CD4-positive, alpha-beta memory T cell (primary cell): ENCODE measurements at regions not wholly inside any gene's neighbourhood (a gene's known extent, or its start where the extent isn't known, plus 50 kb on each side); places are given as distances from the start of the nearest gene placed in this dataset.
A peak's percentile ranks its signal among the peaks of the same experiment; 100 is the strongest.

Experiments used
- CTCF ChIA-PET: fragments of 350-600 bp; sonication (Branson Sonifier 250); formaldehyde crosslinking; loops from one replicate; lab custom pipeline; 2021; ENCODE audit warnings: inconsistent platforms; ENCODE audit not compliant: partially characterized antibody; lab: Charles Lee
- POLR2A ChIA-PET: fragments of 350-600 bp; sonication (Branson Sonifier 250); formaldehyde crosslinking; loops from one replicate; lab custom pipeline; 2021; ENCODE audit not compliant: partially characterized antibody; lab: Charles Lee
- DNase-seq, 5 donors: peaks; one replicate each; pipeline versions ENCODE4 v3.0.0 to v3.0.0-alpha.2; 2020 to 2022; ENCODE audit warnings: mixed read lengths in 1 of 5
- H3K27ac ChIP-seq: one replicate; pipeline ENCODE4 v1.7.0; 2013; ENCODE audit warnings: low read depth, low read length
- H3K27me3 ChIP-seq: 2 replicates; pipeline ENCODE4 v1.7.0; 2013; ENCODE audit warnings: mild to moderate bottlenecking, low read length, moderate library complexity; ENCODE audit not compliant: insufficient read depth
- H3K36me3 ChIP-seq: 2 replicates; pipeline ENCODE4 v1.7.0; 2013; ENCODE audit warnings: mild to moderate bottlenecking, low read length, moderate library complexity; ENCODE audit not compliant: insufficient read depth
- H3K4me1 ChIP-seq: 2 replicates; pipeline ENCODE4 v1.7.0; 2013; ENCODE audit warnings: mild to moderate bottlenecking, low read length, moderate library complexity; ENCODE audit not compliant: insufficient read depth
- H3K4me3 ChIP-seq, 2 donors: one replicate each; pipeline ENCODE4 v1.7.0; 2013; ENCODE audit warnings: low read length in 2 of 2, mild to moderate bottlenecking in 1 of 2
- H3K9me3 ChIP-seq, 2 donors: one replicate each; pipeline ENCODE4 v1.7.0; 2013; ENCODE audit warnings: low read length in 2 of 2, control low read depth in 1 of 2; ENCODE audit not compliant: control insufficient read depth in 1 of 2
- H3K27ac Mint-ChIP-seq, 7 donors: one replicate each; pipeline ENCODE4 v1.8.0; 2020 to 2021; ENCODE audit warnings: mixed read lengths in 7 of 7, mild to moderate bottlenecking in 6 of 7, inconsistent platforms in 3 of 7, moderate library complexity in 3 of 7
- H3K27me3 Mint-ChIP-seq, 2 donors: one replicate each; pipeline ENCODE4 v1.8.0; 2020 to 2021; ENCODE audit warnings: mixed read lengths in 2 of 2
- H3K36me3 Mint-ChIP-seq, 2 donors: one replicate each; pipeline ENCODE4 v1.8.0; 2020 to 2021; ENCODE audit warnings: mixed read lengths in 2 of 2, inconsistent platforms in 1 of 2, mild to moderate bottlenecking in 1 of 2
- H3K4me1 Mint-ChIP-seq, 4 donors: one replicate each; pipeline ENCODE4 v1.8.0; 2020 to 2021; ENCODE audit warnings: mixed read lengths in 4 of 4, mild to moderate bottlenecking in 1 of 4
- H3K4me3 Mint-ChIP-seq, 8 donors: one replicate each; pipeline ENCODE4 v1.8.0; 2020 to 2021; ENCODE audit warnings: mixed read lengths in 8 of 8, mild to moderate bottlenecking in 7 of 8, moderate library complexity in 6 of 8, inconsistent platforms in 3 of 8
- H3K9me3 Mint-ChIP-seq, 8 donors: one replicate each; pipeline ENCODE4 v1.8.0; 2020 to 2021; ENCODE audit warnings: mixed read lengths in 8 of 8, mild to moderate bottlenecking in 5 of 8, inconsistent platforms in 3 of 8, moderate library complexity in 1 of 8
- intact Hi-C: fragments of 100-400 bp; cut with micrococcal nuclease; formaldehyde crosslinking; loops from one replicate; pipeline ENCODE4 v1.15.1; 2023

GRCh38 chr13:39943711-39944110 lies 288.2 kb downstream of the COG6 start:
- CTCF ChIA-PET = interaction anchor here (0.9 to 8.7 kb wide), 21 partner anchors 10 to 833 kb away, joined by 3 to 124 read pairs (median 7); no protein-coding TSS in a partner anchor
- no peaks in the 10 kb centered on the region for H3K4me1 ChIP-seq
- intact Hi-C loops = loop anchor here (5.0 kb wide), 3 partner anchors 244 to 724 kb away; partner anchors contain the start of gene FOXO1

GRCh38 chr13:39945226-39945625 lies 289.8 kb downstream of the COG6 start:
- Mint-ChIP-seq H3K27ac (no peak overlapping the region), H3K9me3 (no peaks in the 10 kb centered on the region), H3K4me3 (no peak overlapping the region), H3K36me3 (no peaks in the 10 kb centered on the region), H3K4me1 (peaks cover 3 to 13% (median 6%) of the 10 kb centered on the region in 4 donors), H3K27me3 (peaks cover 0 to 1% of the 10 kb centered on the region in 2 donors)
- intact Hi-C loops = no loop called here
- Histone ChIP-seq H3K36me3 (no peaks in the 10 kb centered on the region), H3K9me3 (no peaks in the 10 kb centered on the region), H3K27me3 (no peaks in the 10 kb centered on the region), H3K4me1 (no peaks in the 10 kb centered on the region), H3K27ac (no peak overlapping the region), H3K4me3 (no peak overlapping the region)
- POLR2A ChIA-PET = no interaction called here
- DNase-seq = no peak
- CTCF ChIA-PET = interaction anchor here (0.9 to 8.4 kb wide), 4 partner anchors 19 to 738 kb away, joined by 3 to 102 read pairs (median 3); no protein-coding TSS in a partner anchor

More at GRCh38 chr13:39943711-39944110, 288.2 kb downstream of the COG6 start:
- no peaks in the 10 kb centered on the region for H3K9me3 Mint-ChIP-seq
- no peaks in the 10 kb centered on the region for H3K9me3 ChIP-seq
- peaks cover 3 to 13% (median 6%) of the 10 kb centered on the region in 4 donors for H3K4me1 Mint-ChIP-seq
- peaks cover 0 to 1% of the 10 kb centered on the region in 2 donors for H3K27me3 Mint-ChIP-seq
- no peak overlapping the region for H3K27ac ChIP-seq
- no peak for DNase-seq
- H3K4me3 ChIP-seq = no peak overlapping the region
- POLR2A ChIA-PET = no interaction called here
- no peaks in the 10 kb centered on the region for H3K36me3 Mint-ChIP-seq
- no peaks in the 10 kb centered on the region for H3K27me3 ChIP-seq
- H3K4me3 Mint-ChIP-seq = no peak overlapping the region
- H3K36me3 ChIP-seq = no peaks in the 10 kb centered on the region
- no peak overlapping the region for H3K27ac Mint-ChIP-seq

GRCh38 chr13:39946769-39947168 lies 291.3 kb downstream of the COG6 start:
- ChIA-PET POLR2A (no interaction called here), CTCF (interaction anchor here (1.3 to 1.9 kb wide), 2 partner anchors 22 to 170 kb away, joined by 3 to 6 read pairs; no protein-coding TSS in a partner anchor)
- Mint-ChIP-seq H3K4me3 (no peak overlapping the region), H3K4me1 (peaks cover 7 to 26% (median 12%) of the 10 kb centered on the region in 4 donors), H3K27ac (no peak overlapping the region), H3K36me3 (no peaks in the 10 kb centered on the region), H3K27me3 (peaks cover 0 to 1% of the 10 kb centered on the region in 2 donors), H3K9me3 (no peaks in the 10 kb centered on the region)
- H3K27ac ChIP-seq = no peak overlapping the region
- no peaks in the 10 kb centered on the region for H3K36me3 ChIP-seq
- no peaks in the 10 kb centered on the region for H3K27me3 ChIP-seq
- intact Hi-C loops = no loop called here
- peaks cover 8% of the 10 kb centered on the region for H3K4me1 ChIP-seq
- DNase-seq = no peak
- H3K4me3 ChIP-seq = no peak overlapping the region
- H3K9me3 ChIP-seq = no peaks in the 10 kb centered on the region

GRCh38 chr13:39951301-39951700 lies 295.8 kb downstream of the COG6 start:
- H3K4me3 ChIP-seq = no peak overlapping the region
- Mint-ChIP-seq H3K4me3 (no peak overlapping the region), H3K4me1 (peaks cover 25 to 54% (median 35%) of the 10 kb centered on the region in 4 donors), H3K27ac (peak overlapping the region in 3 of 7 donors; percentile 44 to 74 (median 65)), H3K9me3 (no peaks in the 10 kb centered on the region), H3K27me3 (no peaks in the 10 kb centered on the region), H3K36me3 (no peaks in the 10 kb centered on the region)
- peaks cover 34% of the 10 kb centered on the region for H3K4me1 ChIP-seq
- no peak for DNase-seq
- POLR2A ChIA-PET = interaction anchor here (1.4 kb wide), 1 partner anchor 236 kb away, joined by 3 read pairs; no protein-coding TSS in a partner anchor
- H3K27ac ChIP-seq = no peak overlapping the region
- H3K36me3 ChIP-seq = no peaks in the 10 kb centered on the region
- H3K27me3 ChIP-seq = no peaks in the 10 kb centered on the region
- intact Hi-C loops = no loop called here
- CTCF ChIA-PET = interaction anchor here (0.6 to 6.4 kb wide), 4 partner anchors 9 to 14 kb away, joined by 4 to 39 read pairs (median 5); no protein-coding TSS in a partner anchor
- H3K9me3 ChIP-seq = no peaks in the 10 kb centered on the region

- H3K36me3 ChIP-seq = no peaks in the 10 kb centered on the region
- no peak overlapping the region for H3K4me3 ChIP-seq
- no peaks in the 10 kb centered on the region for H3K27me3 ChIP-seq
- Mint-ChIP-seq H3K4me1 (peaks cover 32 to 66% (median 45%) of the 10 kb centered on the region in 4 donors), H3K36me3 (no peaks in the 10 kb centered on the region), H3K27ac (peak overlapping the region; percentile 44 to 94 (median 86)), H3K4me3 (peak overlapping the region in 7 of 8 donors; percentile 13 to 64 (median 45)), H3K27me3 (no peaks in the 10 kb centered on the region), H3K9me3 (no peaks in the 10 kb centered on the region)
- H3K9me3 ChIP-seq = no peaks in the 10 kb centered on the region
- H3K4me1 ChIP-seq = peaks cover 43% of the 10 kb centered on the region
- ChIA-PET CTCF (interaction anchor here (0.9 to 6.4 kb wide), 4 partner anchors 8 to 15 kb away, joined by 3 to 39 read pairs (median 4); no protein-coding TSS in a partner anchor), POLR2A (interaction anchor here (1.4 kb wide), 1 partner anchor 234 kb away, joined by 3 read pairs; no protein-coding TSS in a partner anchor)
- H3K27ac ChIP-seq = no peak overlapping the region
- intact Hi-C loops = no loop called here
- peak in 2 of 5 donors; percentile 10 to 17 for DNase-seq
Measured at GRCh38 chr13:39952249-39953233, 297.1 kb downstream of the COG6 start.

- intact Hi-C loops = no loop called here
- peaks cover 44 to 79% (median 57%) of the 10 kb centered on the region in 4 donors for H3K4me1 Mint-ChIP-seq
- no peak for DNase-seq
- Histone ChIP-seq H3K36me3 (no peaks in the 10 kb centered on the region), H3K27me3 (no peaks in the 10 kb centered on the region), H3K9me3 (no peaks in the 10 kb centered on the region), H3K4me1 (peaks cover 50% of the 10 kb centered on the region), H3K27ac (no peak overlapping the region), H3K4me3 (no peak overlapping the region)
- no peaks in the 10 kb centered on the region for H3K9me3 Mint-ChIP-seq
- ChIA-PET CTCF (interaction anchor here (0.7 to 6.4 kb wide), 5 partner anchors 13 to 823 kb away, joined by 3 to 39 read pairs (median 4); no protein-coding TSS in a partner anchor), POLR2A (interaction anchor here (0.7 kb wide), 1 partner anchor 711 kb away, joined by 3 read pairs; no protein-coding TSS in a partner anchor)
- no peaks in the 10 kb centered on the region for H3K36me3 Mint-ChIP-seq
- H3K4me3 Mint-ChIP-seq = no peak overlapping the region
- peak overlapping the region in 1 of 7 donors; percentile 21 for H3K27ac Mint-ChIP-seq
- no peaks in the 10 kb centered on the region for H3K27me3 Mint-ChIP-seq
Measured at GRCh38 chr13:39954476-39954875, 299.0 kb downstream of the COG6 start.
